ENCODE measurements at regions not wholly inside any gene's neighbourhood (a gene's known extent, or its start where the extent isn't known, plus 50 kb on each side); places are given as distances from the start of the nearest gene placed in this dataset.

- TF ChIP-seq, protein P1, sequence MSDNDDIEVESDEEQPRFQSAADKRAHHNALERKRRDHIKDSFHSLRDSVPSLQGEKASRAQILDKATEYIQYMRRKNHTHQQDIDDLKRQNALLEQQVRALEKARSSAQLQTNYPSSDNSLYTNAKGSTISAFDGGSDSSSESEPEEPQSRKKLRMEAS (IDR thresholded peaks at IDR 0.05): no peak
- TF ChIP-seq POLR2A (IDR thresholded peaks at IDR 0.05; ENCODE audit: control extremely low read depth in 1 of 2, low read depth in 2 of 2, low read length in 2 of 2) (no peak), RXRA (IDR thresholded peaks at IDR 0.05; ENCODE audit: insufficient read depth, low read depth, low read length) (no peak), TAF1 (IDR thresholded peaks at IDR 0.05; ENCODE audit: low read depth, low read length) (no peak), RAD21 (IDR thresholded peaks at IDR 0.05 in 1 of 2, conservative IDR thresholded peaks at IDR 0.05 in 1 of 2; ENCODE audit: low read depth in 2 of 2, low read length in 2 of 2) (no peak), CTCF (IDR thresholded peaks at IDR 0.05; ENCODE audit: control extremely low read depth in 1 of 3, insufficient read depth in 1 of 3, low read depth in 1 of 3, low read length in 3 of 3) (no peak), SRF (IDR thresholded peaks at IDR 0.05; ENCODE audit: low read depth, low read length) (no peak), TAF7 (optimal IDR thresholded peaks at IDR 0.05; ENCODE audit: borderline replicate concordance, low read depth, low read length) (no peak)
- TF ChIP-seq, protein P2, sequence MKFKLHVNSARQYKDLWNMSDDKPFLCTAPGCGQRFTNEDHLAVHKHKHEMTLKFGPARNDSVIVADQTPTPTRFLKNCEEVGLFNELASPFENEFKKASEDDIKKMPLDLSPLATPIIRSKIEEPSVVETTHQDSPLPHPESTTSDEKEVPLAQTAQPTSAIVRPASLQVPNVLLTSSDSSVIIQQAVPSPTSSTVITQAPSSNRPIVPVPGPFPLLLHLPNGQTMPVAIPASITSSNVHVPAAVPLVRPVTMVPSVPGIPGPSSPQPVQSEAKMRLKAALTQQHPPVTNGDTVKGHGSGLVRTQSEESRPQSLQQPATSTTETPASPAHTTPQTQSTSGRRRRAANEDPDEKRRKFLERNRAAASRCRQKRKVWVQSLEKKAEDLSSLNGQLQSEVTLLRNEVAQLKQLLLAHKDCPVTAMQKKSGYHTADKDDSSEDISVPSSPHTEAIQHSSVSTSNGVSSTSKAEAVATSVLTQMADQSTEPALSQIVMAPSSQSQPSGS (IDR thresholded peaks at IDR 0.05; ENCODE audit: low read length): no peak
Observed at GRCh38 chr2:236826606-236827156, 257.1 kb downstream of the ACKR3 start.

Measured in H1 (cell line).